ENCODE measurements at regions not wholly inside any gene's neighbourhood (a gene's known extent, or its start where the extent isn't known, plus 50 kb on each side); places are given as distances from the start of the nearest gene placed in this dataset.
"Not testable (repeated sequence)": the region's sequence is repeated elsewhere in the genome, so short reads cannot be mapped to it uniquely, and the experiment has no call there.

- FAIRE-seq = no peak
Observed at GRCh38 chr6:30832864-30833263, 51.5 kb upstream of the DDR1 start.

- FAIRE-seq = no peak
Observed at GRCh38 chr6:30830438-30830837, 53.9 kb upstream of the DDR1 start.

- FAIRE-seq = no peak
Observed at GRCh38 chr6:30829639-30830255, 54.6 kb upstream of the DDR1 start.

GRCh38 chr6:30829033-30829432 is 55.3 kb upstream of the DDR1 start:
- FAIRE-seq = no peak

- FAIRE-seq = peak; percentile 91
Observed at GRCh38 chr6:30828027-30828962, 56.0 kb upstream of the DDR1 start.

GRCh38 chr6:30826961-30827342 is 57.4 kb upstream of the DDR1 start:
- FAIRE-seq = no peak

GRCh38 chr6:30824698-30825097 is 59.6 kb upstream of the DDR1 start:
- FAIRE-seq = no peak

GRCh38 chr6:30823534-30823865 is 60.8 kb upstream of the DDR1 start:
- no peak for FAIRE-seq

GRCh38 chr6:30821862-30822784 is 62.2 kb upstream of the DDR1 start:
- no peak for FAIRE-seq

- FAIRE-seq = no peak
Observed at GRCh38 chr6:30820193-30820592, 64.1 kb upstream of the DDR1 start.

- FAIRE-seq = no peak
Observed at GRCh38 chr6:30819297-30819917, 64.9 kb upstream of the DDR1 start.

GRCh38 chr6:30818391-30818841 is 65.9 kb upstream of the DDR1 start:
- FAIRE-seq = no peak

GRCh38 chr6:30816791-30817739 is 67.3 kb upstream of the DDR1 start:
- FAIRE-seq = no peak

- not testable (repeated sequence) for FAIRE-seq
Observed at GRCh38 chr6:30816296-30816695, 68.0 kb upstream of the DDR1 start.

- FAIRE-seq = not testable (repeated sequence)
Observed at GRCh38 chr6:30815041-30815742, 69.1 kb upstream of the DDR1 start.

- FAIRE-seq = no peak
Observed at GRCh38 chr6:30814146-30815040, 69.9 kb upstream of the DDR1 start.

GRCh38 chr6:30813631-30814145 is 69.3 kb upstream of the IER3 start:
- FAIRE-seq = no peak

- FAIRE-seq = no peak
Observed at GRCh38 chr6:30810813-30811339, 66.5 kb upstream of the IER3 start.

- not testable (repeated sequence) for FAIRE-seq
Observed at GRCh38 chr6:30807566-30807965, 63.2 kb upstream of the IER3 start.

All from A204.1 (cell line).